Gastroesophageal sphincter (tissue), 3 donors: ENCODE measurements at regions not wholly inside any gene's neighbourhood (a gene's known extent, or its start where the extent isn't known, plus 50 kb on each side); places are given as distances from the start of the nearest gene placed in this dataset.

Source experiments
- CTCF ChIP-seq, 4 experiments: fragments of 200-600 bp in 2 of 4; fragments of 450-650 bp in 2 of 4; sonication (generic) in 1 of 4; IDR thresholded peaks; one replicate each; pipeline ENCODE4 v1.5.1; 2017 to 2019; ENCODE audit warnings: antibody characterized with exemption in 4 of 4, mild to moderate bottlenecking in 2 of 4, moderate library complexity in 2 of 4
- EP300 ChIP-seq: sonication (generic); formaldehyde crosslinking; IDR thresholded peaks from one replicate; pipeline ENCODE4 v1.6.1; 2017; ENCODE audit warnings: antibody characterized with exemption, mild to moderate bottlenecking
- POLR2A ChIP-seq, 2 donors: fragments of 450-650 bp; IDR thresholded peaks; one replicate each; pipeline ENCODE4 v1.6.1; 2017; ENCODE audit warnings: antibody characterized with exemption in 2 of 2, mild to moderate bottlenecking in 2 of 2, moderate library complexity in 1 of 2
- POLR2AphosphoS5 ChIP-seq: sonication (generic); formaldehyde crosslinking; IDR thresholded peaks from one replicate; pipeline ENCODE4 v1.6.1; 2017; ENCODE audit warnings: antibody characterized with exemption

GRCh38 chr5:12071455-12071854 lies 167.2 kb upstream of the CTNND2 start:
- TF ChIP-seq CTCF (IDR thresholded peaks at IDR 0.05) (no peak), POLR2A (IDR thresholded peaks at IDR 0.05) (no peak), EP300 (no peak), POLR2AphosphoS5 (no peak)
